Retinal pigment epithelial cell (primary cell): ENCODE measurements at regions not wholly inside any gene's neighbourhood (a gene's known extent, or its start where the extent isn't known, plus 50 kb on each side); places are given as distances from the start of the nearest gene placed in this dataset.
"Not testable (repeated sequence)": the region's sequence is repeated elsewhere in the genome, so short reads cannot be mapped to it uniquely, and the experiment has no call there.

Experiments
- DNase-seq: peaks from one replicate; pipeline ENCODE4 v3.0.0-alpha.2; 2010; ENCODE audit warnings: low read depth
- H3K4me3 ChIP-seq: 2 replicates; pipeline ENCODE4 v1.5.1; 2011; ENCODE audit warnings: mild to moderate bottlenecking, low read length, control low read depth, moderate library complexity
- CTCF ChIP-seq: conservative IDR thresholded peaks from 2 replicates; pipeline ENCODE4 v1.5.1; 2011; ENCODE audit warnings: low read depth, low read length, control low read depth, inconsistent platforms

- DNase-seq = no peak
- H3K4me3 ChIP-seq = no peak overlapping the region
- TF ChIP-seq CTCF = no peak
Observed at GRCh38 chr12:4193821-4194220, 79.7 kb upstream of the CCND2 start.

GRCh38 chr12:4191642-4192041 is 81.9 kb upstream of the CCND2 start:
- DNase-seq = no peak
- TF ChIP-seq CTCF = no peak

GRCh38 chr12:4191149-4191548 is 82.4 kb upstream of the CCND2 start:
- TF ChIP-seq CTCF = no peak
- no peak for DNase-seq
- H3K4me3 ChIP-seq = no peak overlapping the region

More at GRCh38 chr12:4191642-4192041, 81.9 kb upstream of the CCND2 start:
- no peak overlapping the region for H3K4me3 ChIP-seq

- H3K4me3 ChIP-seq = no peak overlapping the region
- no peak for DNase-seq
- TF ChIP-seq CTCF = no peak
Observed at GRCh38 chr12:4190366-4191063, 83.0 kb upstream of the CCND2 start.

GRCh38 chr12:4189721-4190120 is 83.8 kb upstream of the CCND2 start:
- TF ChIP-seq CTCF = no peak
- no peak for DNase-seq
- no peak overlapping the region for H3K4me3 ChIP-seq

- TF ChIP-seq CTCF = no peak
Observed at GRCh38 chr12:4187916-4188315, 85.6 kb upstream of the CCND2 start.

GRCh38 chr12:4187315-4187714 is 86.2 kb upstream of the CCND2 start:
- DNase-seq, H3K4me3 ChIP-seq: not testable (repeated sequence)

More at GRCh38 chr12:4187916-4188315, 85.6 kb upstream of the CCND2 start:
- DNase-seq = no peak
- no peak overlapping the region for H3K4me3 ChIP-seq
